ENCODE measurements at regions not wholly inside any gene's neighbourhood (a gene's known extent, or its start where the extent isn't known, plus 50 kb on each side); places are given as distances from the start of the nearest gene placed in this dataset.

DNA sequence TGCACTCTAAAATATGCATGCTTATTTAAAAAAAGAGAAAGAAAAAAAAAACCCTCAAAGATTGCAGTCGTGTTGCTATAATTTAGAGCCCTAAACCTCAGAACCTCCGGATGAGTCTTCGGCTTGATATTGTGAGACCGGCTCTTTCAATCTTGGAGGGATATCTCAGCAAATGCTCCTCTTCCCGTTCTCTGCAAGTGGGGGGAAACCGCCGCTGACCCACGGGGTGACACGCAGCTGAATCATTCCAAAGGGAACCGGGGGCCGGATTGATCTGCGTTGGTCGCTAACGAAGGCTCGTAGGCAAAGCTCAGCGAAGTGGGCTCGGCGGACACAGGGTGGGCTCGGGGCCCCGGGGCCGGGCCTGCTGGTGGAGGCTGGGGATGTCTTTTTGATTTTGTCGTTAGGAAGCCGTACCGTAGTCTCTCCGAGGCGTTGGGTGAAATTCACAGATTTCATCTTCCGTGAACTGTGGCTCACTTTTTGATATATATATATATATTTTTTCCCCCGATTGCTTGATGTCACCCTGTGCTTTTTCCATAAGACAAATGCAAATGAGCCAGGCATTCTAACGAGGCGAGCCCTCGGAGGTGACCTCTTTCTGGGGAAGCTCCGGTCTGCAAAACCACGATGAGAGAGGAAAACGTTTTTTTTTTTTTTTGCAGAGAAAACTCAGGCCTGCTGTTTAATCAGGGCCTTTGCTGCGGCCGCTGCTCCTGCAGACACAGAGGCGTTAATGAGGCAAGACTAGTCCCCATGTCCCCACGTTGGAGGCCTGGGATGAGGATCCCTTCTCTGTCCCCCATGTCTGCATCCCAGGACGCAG, 110.7 kb upstream of the PPP2R3B start:
- no peak for TF ChIP-seq EZH2phosphoT487 (IDR thresholded peaks at IDR 0.05)
- TF ChIP-seq, protein P1, sequence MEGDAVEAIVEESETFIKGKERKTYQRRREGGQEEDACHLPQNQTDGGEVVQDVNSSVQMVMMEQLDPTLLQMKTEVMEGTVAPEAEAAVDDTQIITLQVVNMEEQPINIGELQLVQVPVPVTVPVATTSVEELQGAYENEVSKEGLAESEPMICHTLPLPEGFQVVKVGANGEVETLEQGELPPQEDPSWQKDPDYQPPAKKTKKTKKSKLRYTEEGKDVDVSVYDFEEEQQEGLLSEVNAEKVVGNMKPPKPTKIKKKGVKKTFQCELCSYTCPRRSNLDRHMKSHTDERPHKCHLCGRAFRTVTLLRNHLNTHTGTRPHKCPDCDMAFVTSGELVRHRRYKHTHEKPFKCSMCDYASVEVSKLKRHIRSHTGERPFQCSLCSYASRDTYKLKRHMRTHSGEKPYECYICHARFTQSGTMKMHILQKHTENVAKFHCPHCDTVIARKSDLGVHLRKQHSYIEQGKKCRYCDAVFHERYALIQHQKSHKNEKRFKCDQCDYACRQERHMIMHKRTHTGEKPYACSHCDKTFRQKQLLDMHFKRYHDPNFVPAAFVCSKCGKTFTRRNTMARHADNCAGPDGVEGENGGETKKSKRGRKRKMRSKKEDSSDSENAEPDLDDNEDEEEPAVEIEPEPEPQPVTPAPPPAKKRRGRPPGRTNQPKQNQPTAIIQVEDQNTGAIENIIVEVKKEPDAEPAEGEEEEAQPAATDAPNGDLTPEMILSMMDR (IDR thresholded peaks at IDR 0.05): no peak
- no peak for TF ChIP-seq EZH2 (IDR thresholded peaks at IDR 0.05)

All from neural progenitor cell (in vitro differentiated cells).